ENCODE measurements at regions not wholly inside any gene's neighbourhood (a gene's known extent, or its start where the extent isn't known, plus 50 kb on each side); places are given as distances from the start of the nearest gene placed in this dataset.

DNA sequence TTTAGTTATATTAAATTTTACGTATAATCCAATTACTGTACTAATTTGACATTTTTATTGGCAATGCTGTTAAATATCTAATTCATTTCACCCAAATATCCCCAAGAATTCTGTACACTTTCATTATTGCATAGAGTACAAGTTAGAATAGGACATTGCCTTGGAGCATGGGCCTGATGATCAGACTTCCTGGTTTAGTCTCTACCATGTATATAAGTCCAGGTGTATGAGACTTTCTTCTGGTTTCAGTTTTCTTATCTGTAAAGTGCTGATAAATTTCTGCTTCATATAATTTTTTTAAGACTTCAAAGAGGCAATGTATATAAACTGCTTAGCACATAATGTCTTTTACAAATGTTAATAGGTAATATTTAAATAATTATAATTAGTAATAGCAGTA lies 179.4 kb downstream of the KLF12 start:
- Histone ChIP-seq H3K4me1 (ENCODE audit: control insufficient read depth in 1 of 2, insufficient read depth in 2 of 2, low read length in 2 of 2) (peaks cover 6 to 11% of the 10 kb centered on the region in 2 experiments), H3K4me3 (replicated peaks in 1 of 2; ENCODE audit: low read depth in 1 of 2, low read length in 2 of 2) (no peak overlapping the region), H4K20me1 (ENCODE audit: insufficient read depth) (no peaks in the 10 kb centered on the region), H3K27me3 (ENCODE audit: insufficient read depth, low read length) (no peaks in the 10 kb centered on the region), H3K9ac (ENCODE audit: low read length) (no peak overlapping the region), H2AFZ (ENCODE audit: low read depth, low read length, poor library complexity, severe bottlenecking) (no peak overlapping the region), H3K27ac (ENCODE audit: low read depth, low read length) (no peak overlapping the region), H3K9me3 (ENCODE audit: control insufficient read depth in 1 of 2, insufficient read depth in 1 of 2, low read depth in 1 of 2, low read length in 2 of 2) (no peaks in the 10 kb centered on the region), H3K4me2 (ENCODE audit: low read length) (no peak overlapping the region), H3K36me3 (ENCODE audit: control insufficient read depth in 1 of 2, insufficient read depth in 2 of 2, low read length in 2 of 2) (no peaks in the 10 kb centered on the region), H3K9me2 (ENCODE audit: insufficient read depth) (no peaks in the 10 kb centered on the region), H3K79me2 (ENCODE audit: insufficient read depth, low read length) (no peaks in the 10 kb centered on the region)
- intact Hi-C loops (cut with micrococcal nuclease) = no loop called here
- no TSS peak for BruUV-seq (replicated peaks)
- POLR2A ChIA-PET = no interaction called here
- CTCF ChIA-PET = no interaction called here
- ATAC-seq = no peak
- no peak for DNase-seq (ENCODE audit: low read depth, low spot score)
- RAD21 ChIA-PET (ENCODE audit: low non-redundant PET in 1 of 2, low total read pairs in 2 of 2, uncharacterized antibody in 2 of 2, unreplicated experiment in 2 of 2) = no interaction called here
- TF ChIP-seq ZFX (IDR thresholded peaks at IDR 0.05) = no peak

DNA sequence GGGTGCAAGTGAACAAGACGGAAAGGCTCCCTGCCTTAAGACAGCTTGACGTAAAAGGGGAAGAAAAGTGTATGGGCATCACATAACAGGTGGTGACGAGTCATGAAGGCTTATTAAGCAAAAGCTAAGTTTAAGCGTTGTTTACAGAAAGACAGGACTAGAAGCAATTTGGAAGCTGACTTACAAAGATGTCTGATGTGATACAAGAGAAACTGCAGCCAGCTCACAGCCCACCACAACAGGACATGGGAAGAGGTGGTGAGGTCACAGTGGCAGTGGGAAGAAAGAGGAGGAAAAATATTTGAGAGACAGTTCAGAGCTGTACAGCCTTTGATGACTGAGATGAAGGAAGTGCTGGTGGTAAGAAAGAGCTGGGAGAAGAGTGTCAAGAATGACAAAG lies 181.6 kb downstream of the KLF12 start:
- Histone ChIP-seq H3K9me3 (ENCODE audit: control insufficient read depth in 1 of 2, insufficient read depth in 1 of 2, low read depth in 1 of 2, low read length in 2 of 2) (no peaks in the 10 kb centered on the region), H3K27ac (ENCODE audit: low read depth, low read length) (no peak overlapping the region), H3K27me3 (ENCODE audit: insufficient read depth, low read length) (no peaks in the 10 kb centered on the region), H3K4me1 (ENCODE audit: control insufficient read depth in 1 of 2, insufficient read depth in 2 of 2, low read length in 2 of 2) (no peaks in the 10 kb centered on the region; a peak in 1 of 4 replicates), H3K79me2 (ENCODE audit: insufficient read depth, low read length) (no peaks in the 10 kb centered on the region), H3K4me3 (replicated peaks in 1 of 2; ENCODE audit: low read depth in 1 of 2, low read length in 2 of 2) (no peak overlapping the region), H3K4me2 (ENCODE audit: low read length) (no peak overlapping the region), H3K9ac (ENCODE audit: low read length) (no peak overlapping the region), H3K9me2 (ENCODE audit: insufficient read depth) (no peaks in the 10 kb centered on the region), H3K36me3 (ENCODE audit: control insufficient read depth in 1 of 2, insufficient read depth in 2 of 2, low read length in 2 of 2) (no peaks in the 10 kb centered on the region), H2AFZ (ENCODE audit: low read depth, low read length, poor library complexity, severe bottlenecking) (no peak overlapping the region), H4K20me1 (ENCODE audit: insufficient read depth) (no peaks in the 10 kb centered on the region)
- no peak for ATAC-seq
- ChIA-PET RAD21 (ENCODE audit: low non-redundant PET in 1 of 2, low total read pairs in 2 of 2, uncharacterized antibody in 2 of 2, unreplicated experiment in 2 of 2) (no interaction called here), CTCF (no interaction called here), POLR2A (no interaction called here)
- intact Hi-C loops (cut with micrococcal nuclease) = no loop called here
- no TSS peak for BruUV-seq (replicated peaks)
- DNase-seq (ENCODE audit: low read depth, low spot score) = no peak
- TF ChIP-seq ZNF274 (IDR thresholded peaks at IDR 0.05; ENCODE audit: low read depth, low read length) = no peak
- TF ChIP-seq, protein P1, sequence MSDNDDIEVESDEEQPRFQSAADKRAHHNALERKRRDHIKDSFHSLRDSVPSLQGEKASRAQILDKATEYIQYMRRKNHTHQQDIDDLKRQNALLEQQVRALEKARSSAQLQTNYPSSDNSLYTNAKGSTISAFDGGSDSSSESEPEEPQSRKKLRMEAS (IDR thresholded peaks at IDR 0.05) = no peak
- TF ChIP-seq, protein P2, sequence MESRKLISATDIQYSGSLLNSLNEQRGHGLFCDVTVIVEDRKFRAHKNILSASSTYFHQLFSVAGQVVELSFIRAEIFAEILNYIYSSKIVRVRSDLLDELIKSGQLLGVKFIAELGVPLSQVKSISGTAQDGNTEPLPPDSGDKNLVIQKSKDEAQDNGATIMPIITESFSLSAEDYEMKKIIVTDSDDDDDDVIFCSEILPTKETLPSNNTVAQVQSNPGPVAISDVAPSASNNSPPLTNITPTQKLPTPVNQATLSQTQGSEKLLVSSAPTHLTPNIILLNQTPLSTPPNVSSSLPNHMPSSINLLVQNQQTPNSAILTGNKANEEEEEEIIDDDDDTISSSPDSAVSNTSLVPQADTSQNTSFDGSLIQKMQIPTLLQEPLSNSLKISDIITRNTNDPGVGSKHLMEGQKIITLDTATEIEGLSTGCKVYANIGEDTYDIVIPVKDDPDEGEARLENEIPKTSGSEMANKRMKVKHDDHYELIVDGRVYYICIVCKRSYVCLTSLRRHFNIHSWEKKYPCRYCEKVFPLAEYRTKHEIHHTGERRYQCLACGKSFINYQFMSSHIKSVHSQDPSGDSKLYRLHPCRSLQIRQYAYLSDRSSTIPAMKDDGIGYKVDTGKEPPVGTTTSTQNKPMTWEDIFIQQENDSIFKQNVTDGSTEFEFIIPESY (IDR thresholded peaks at IDR 0.05; ENCODE audit: extremely low read depth, insufficient replicate concordance, low read length) = no peak
- TF ChIP-seq TCF7L2 (IDR thresholded peaks at IDR 0.05; ENCODE audit: borderline replicate concordance, extremely low read depth, insufficient read depth, insufficient read length) = no peak
- TF ChIP-seq, protein P3, sequence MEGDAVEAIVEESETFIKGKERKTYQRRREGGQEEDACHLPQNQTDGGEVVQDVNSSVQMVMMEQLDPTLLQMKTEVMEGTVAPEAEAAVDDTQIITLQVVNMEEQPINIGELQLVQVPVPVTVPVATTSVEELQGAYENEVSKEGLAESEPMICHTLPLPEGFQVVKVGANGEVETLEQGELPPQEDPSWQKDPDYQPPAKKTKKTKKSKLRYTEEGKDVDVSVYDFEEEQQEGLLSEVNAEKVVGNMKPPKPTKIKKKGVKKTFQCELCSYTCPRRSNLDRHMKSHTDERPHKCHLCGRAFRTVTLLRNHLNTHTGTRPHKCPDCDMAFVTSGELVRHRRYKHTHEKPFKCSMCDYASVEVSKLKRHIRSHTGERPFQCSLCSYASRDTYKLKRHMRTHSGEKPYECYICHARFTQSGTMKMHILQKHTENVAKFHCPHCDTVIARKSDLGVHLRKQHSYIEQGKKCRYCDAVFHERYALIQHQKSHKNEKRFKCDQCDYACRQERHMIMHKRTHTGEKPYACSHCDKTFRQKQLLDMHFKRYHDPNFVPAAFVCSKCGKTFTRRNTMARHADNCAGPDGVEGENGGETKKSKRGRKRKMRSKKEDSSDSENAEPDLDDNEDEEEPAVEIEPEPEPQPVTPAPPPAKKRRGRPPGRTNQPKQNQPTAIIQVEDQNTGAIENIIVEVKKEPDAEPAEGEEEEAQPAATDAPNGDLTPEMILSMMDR (IDR thresholded peaks at IDR 0.05 in 2 of 3, conservative IDR thresholded peaks at IDR 0.05 in 1 of 3; ENCODE audit: borderline replicate concordance in 1 of 3, insufficient read depth in 1 of 3, low read depth in 2 of 3, low read length in 2 of 3) = no peak
- no peak for TF ChIP-seq CEBPB (IDR thresholded peaks at IDR 0.05; ENCODE audit: low read depth)
- TF ChIP-seq, protein P4, sequence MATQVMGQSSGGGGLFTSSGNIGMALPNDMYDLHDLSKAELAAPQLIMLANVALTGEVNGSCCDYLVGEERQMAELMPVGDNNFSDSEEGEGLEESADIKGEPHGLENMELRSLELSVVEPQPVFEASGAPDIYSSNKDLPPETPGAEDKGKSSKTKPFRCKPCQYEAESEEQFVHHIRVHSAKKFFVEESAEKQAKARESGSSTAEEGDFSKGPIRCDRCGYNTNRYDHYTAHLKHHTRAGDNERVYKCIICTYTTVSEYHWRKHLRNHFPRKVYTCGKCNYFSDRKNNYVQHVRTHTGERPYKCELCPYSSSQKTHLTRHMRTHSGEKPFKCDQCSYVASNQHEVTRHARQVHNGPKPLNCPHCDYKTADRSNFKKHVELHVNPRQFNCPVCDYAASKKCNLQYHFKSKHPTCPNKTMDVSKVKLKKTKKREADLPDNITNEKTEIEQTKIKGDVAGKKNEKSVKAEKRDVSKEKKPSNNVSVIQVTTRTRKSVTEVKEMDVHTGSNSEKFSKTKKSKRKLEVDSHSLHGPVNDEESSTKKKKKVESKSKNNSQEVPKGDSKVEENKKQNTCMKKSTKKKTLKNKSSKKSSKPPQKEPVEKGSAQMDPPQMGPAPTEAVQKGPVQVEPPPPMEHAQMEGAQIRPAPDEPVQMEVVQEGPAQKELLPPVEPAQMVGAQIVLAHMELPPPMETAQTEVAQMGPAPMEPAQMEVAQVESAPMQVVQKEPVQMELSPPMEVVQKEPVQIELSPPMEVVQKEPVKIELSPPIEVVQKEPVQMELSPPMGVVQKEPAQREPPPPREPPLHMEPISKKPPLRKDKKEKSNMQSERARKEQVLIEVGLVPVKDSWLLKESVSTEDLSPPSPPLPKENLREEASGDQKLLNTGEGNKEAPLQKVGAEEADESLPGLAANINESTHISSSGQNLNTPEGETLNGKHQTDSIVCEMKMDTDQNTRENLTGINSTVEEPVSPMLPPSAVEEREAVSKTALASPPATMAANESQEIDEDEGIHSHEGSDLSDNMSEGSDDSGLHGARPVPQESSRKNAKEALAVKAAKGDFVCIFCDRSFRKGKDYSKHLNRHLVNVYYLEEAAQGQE (IDR thresholded peaks at IDR 0.05; ENCODE audit: low read depth) = no peak
- no peak for TF ChIP-seq CBX3 (IDR thresholded peaks at IDR 0.05; ENCODE audit: low read depth)
- TF ChIP-seq, protein P5, sequence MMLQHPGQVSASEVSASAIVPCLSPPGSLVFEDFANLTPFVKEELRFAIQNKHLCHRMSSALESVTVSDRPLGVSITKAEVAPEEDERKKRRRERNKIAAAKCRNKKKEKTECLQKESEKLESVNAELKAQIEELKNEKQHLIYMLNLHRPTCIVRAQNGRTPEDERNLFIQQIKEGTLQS (IDR thresholded peaks at IDR 0.05) = no peak
- TF ChIP-seq EZH2phosphoT487 (IDR thresholded peaks at IDR 0.05; ENCODE audit: borderline replicate concordance) = no peak
- TF ChIP-seq RAD21 (IDR thresholded peaks at IDR 0.05; ENCODE audit: low read depth) = no peak
- TF ChIP-seq EGR1 (IDR thresholded peaks at IDR 0.05; ENCODE audit: low read depth) = no peak
- TF ChIP-seq ZFX (IDR thresholded peaks at IDR 0.05) = no peak

All from HCT116 (cell line).